H1 (cell line): ENCODE measurements at regions not wholly inside any gene's neighbourhood (a gene's known extent, or its start where the extent isn't known, plus 50 kb on each side); places are given as distances from the start of the nearest gene placed in this dataset.

Experiments used
- ATF2 ChIP-seq: IDR thresholded peaks from 2 replicates; pipeline ENCODE4 v1.6.1; 2012; ENCODE audit warnings: low read length, inconsistent platforms
- CHD1 ChIP-seq: IDR thresholded peaks from 2 replicates; pipeline ENCODE4 v1.6.1; 2012; ENCODE audit warnings: low read depth, low read length, improper control_type of control experiment
- CHD7 ChIP-seq: fragments of 300-600 bp; sonication (generic); IDR thresholded peaks from 2 replicates; pipeline ENCODE4 v1.7.1; 2012; ENCODE audit warnings: low read length, moderate library complexity, mild to moderate bottlenecking, inconsistent platforms; ENCODE audit not compliant: insufficient replicate concordance
- KDM4A ChIP-seq: IDR thresholded peaks from one replicate; pipeline ENCODE4 v1.7.1; 2012; ENCODE audit warnings: low read depth, mild to moderate bottlenecking, moderate library complexity, low read length, inconsistent platforms; ENCODE audit not compliant: severe bottlenecking
- POLR2A ChIP-seq, 2 experiments: IDR thresholded peaks; 1 replicate in 1 of 2; 2 replicates in 1 of 2; pipeline ENCODE4 v1.6.1; 2011; ENCODE audit warnings: low read depth in 2 of 2, low read length in 2 of 2, mild to moderate bottlenecking in 2 of 2; ENCODE audit errors: control extremely low read depth in 1 of 2
- SAP30 ChIP-seq: fragments of 300-600 bp; sonication (generic); IDR thresholded peaks from 2 replicates; pipeline ENCODE4 v1.7.1; 2012; ENCODE audit warnings: low read length, moderate library complexity, mild to moderate bottlenecking, inconsistent platforms; ENCODE audit not compliant: insufficient read depth, insufficient replicate concordance
- SP4 ChIP-seq: IDR thresholded peaks from 2 replicates; pipeline ENCODE4 v1.6.1; 2012; ENCODE audit warnings: low read length, inconsistent platforms
- SUZ12 ChIP-seq: fragments of 200-600 bp; sonication (generic); IDR thresholded peaks from 2 replicates; pipeline ENCODE4 v1.6.1; 2012; ENCODE audit warnings: mild to moderate bottlenecking, inconsistent platforms, low read length, moderate library complexity, mixed read lengths

GRCh38 chr13:61670384-61671161, 254.9 kb upstream of the PCDH20 start (continued):
- TF ChIP-seq ATF2 (no peak), KDM4A (no peak), POLR2A (IDR thresholded peaks at IDR 0.05; ENCODE audit: control extremely low read depth in 1 of 2, low read depth in 2 of 2, low read length in 2 of 2) (no peak), CHD7 (no peak), SAP30 (no peak), SP4 (no peak), SUZ12 (no peak), CHD1 (no peak)
